OCI-LY3 (cell line): ENCODE measurements at regions not wholly inside any gene's neighbourhood (a gene's known extent, or its start where the extent isn't known, plus 50 kb on each side); places are given as distances from the start of the nearest gene placed in this dataset.

Source experiments
- H2AFZ ChIP-seq: fragments of 200-600, 300-600 bp; shearing (Covaris generic); 2 replicates; pipeline ENCODE4 v1.6.0; 2014; ENCODE audit warnings: antibody characterized with exemption, low read depth, low read length
- H3K27ac ChIP-seq: fragments of 200-600, 300-600 bp; sonication (generic); 2 replicates; pipeline ENCODE4 v1.5.1; 2014; ENCODE audit warnings: mild to moderate bottlenecking, low read length, moderate library complexity, mixed read lengths
- H3K27me3 ChIP-seq: fragments of 200-600, 300-600 bp; sonication (generic); 2 replicates; pipeline ENCODE4 v1.6.1; 2014; ENCODE audit warnings: low read depth, low read length, mixed read lengths
- H3K36me3 ChIP-seq: fragments of 200-600, 300-600 bp; sonication (generic); replicated peaks from 2 replicates; pipeline ENCODE3; 2014; ENCODE audit warnings: low read depth, low read length, mixed read lengths
- H3K4me1 ChIP-seq: fragments of 300-600, 200-600 bp; sonication (generic); 2 replicates; pipeline ENCODE4 v1.6.1; 2014; ENCODE audit warnings: low read length, mixed read lengths
- H3K4me2 ChIP-seq: fragments of 200-600, 300-600 bp; sonication (generic); 2 replicates; pipeline ENCODE4 v1.6.1; 2014; ENCODE audit warnings: low read length, mixed read lengths
- H3K4me3 ChIP-seq: fragments of 300-600, 200-600 bp; sonication (generic); 2 replicates; pipeline ENCODE4 v1.5.1; 2014; ENCODE audit warnings: antibody characterized with exemption, mild to moderate bottlenecking, low read length, moderate library complexity
- H3K79me2 ChIP-seq: fragments of 300-600, 200-600 bp; shearing (Covaris generic); 2 replicates; pipeline ENCODE4 v1.6.1; 2014; ENCODE audit warnings: mild to moderate bottlenecking, low read length, mixed read lengths
- H3K9ac ChIP-seq: fragments of 300-600, 200-600 bp; shearing (Covaris generic); 2 replicates; pipeline ENCODE4 v1.6.0; 2014; ENCODE audit warnings: mild to moderate bottlenecking, low read length, moderate library complexity
- H3K9me3 ChIP-seq: fragments of 200-600, 300-600 bp; shearing (Covaris generic); 2 replicates; pipeline ENCODE4 v1.6.1; 2014; ENCODE audit warnings: low read length, mixed read lengths; ENCODE audit not compliant: insufficient read depth
- H4K20me1 ChIP-seq: fragments of 200-600, 300-600 bp; sonication (generic); 2 replicates; pipeline ENCODE4 v1.6.1; 2016; ENCODE audit warnings: low read length, mixed read lengths; ENCODE audit not compliant: insufficient read depth
- CTCF ChIP-seq: fragments of 200-600, 300-600 bp; sonication (generic); IDR thresholded peaks from 2 replicates; pipeline ENCODE4 v1.5.1; 2014; ENCODE audit warnings: antibody characterized with exemption, low read length, low read depth
- EZH2phosphoT487 ChIP-seq: fragments of 200-600 bp; shearing (Covaris generic); IDR thresholded peaks from 2 replicates; pipeline ENCODE4 v1.6.1; 2018; ENCODE audit warnings: antibody characterized with exemption, mixed run types, low read depth

DNA sequence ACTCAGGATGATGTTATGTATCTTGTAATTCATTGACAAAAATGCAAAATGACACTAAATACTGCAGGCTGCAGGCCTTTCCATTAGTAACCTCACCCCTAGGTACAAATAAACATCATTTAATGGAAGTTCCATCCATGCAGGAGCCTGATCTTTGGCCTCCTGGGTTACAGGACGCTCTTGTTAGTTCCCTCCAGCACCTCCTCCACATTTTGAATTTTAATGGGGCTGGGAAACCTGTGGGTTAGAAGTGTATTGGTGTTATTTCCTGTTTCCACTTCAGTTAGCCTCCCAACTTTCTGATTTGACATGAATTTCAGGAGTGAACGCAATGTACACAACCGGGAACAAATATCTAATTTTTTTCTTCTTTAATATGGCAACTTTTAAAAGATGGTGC, 237.1 kb upstream of the ARGLU1 start:
- no peak for TF ChIP-seq EZH2phosphoT487
- no peak for TF ChIP-seq CTCF
- H3K9me3 ChIP-seq = no peaks in the 10 kb centered on the region
- no peak overlapping the region for H3K4me2 ChIP-seq

DNA sequence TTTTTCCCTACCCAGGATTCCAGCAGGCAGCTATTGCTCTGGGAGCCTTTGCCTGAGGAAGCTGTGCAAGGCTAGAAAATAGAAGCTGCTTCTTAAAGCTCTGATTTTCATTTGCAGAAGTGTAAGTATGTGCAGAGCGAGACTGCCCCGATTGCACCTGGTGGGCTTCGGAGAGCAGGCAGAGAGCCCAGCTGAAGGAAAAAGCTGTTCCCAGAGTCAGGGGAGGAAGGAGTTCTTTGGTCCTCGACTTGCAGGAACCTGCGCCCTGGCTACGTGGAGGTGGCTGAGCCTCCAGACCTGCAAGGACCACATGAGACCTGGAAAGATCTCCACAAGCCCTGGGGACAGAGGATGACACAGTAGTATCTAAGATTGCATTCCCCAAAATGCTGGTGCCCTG, 235.0 kb upstream of the ARGLU1 start:
- H4K20me1 ChIP-seq = no peaks in the 10 kb centered on the region
- no peaks in the 10 kb centered on the region for H3K9me3 ChIP-seq
- H3K27ac ChIP-seq = no peak overlapping the region
- no peak overlapping the region for H3K9ac ChIP-seq
- no peaks in the 10 kb centered on the region for H3K36me3 ChIP-seq
- H2AFZ ChIP-seq = no peak overlapping the region
- H3K4me1 ChIP-seq = no peaks in the 10 kb centered on the region
- no peaks in the 10 kb centered on the region for H3K27me3 ChIP-seq
- TF ChIP-seq CTCF (no peak), EZH2phosphoT487 (no peak)
- H3K4me3 ChIP-seq = no peak overlapping the region
- no peak overlapping the region for H3K4me2 ChIP-seq
- H3K79me2 ChIP-seq = no peaks in the 10 kb centered on the region

More for the DNA sequence above, 237.1 kb upstream of the ARGLU1 start:
- no peaks in the 10 kb centered on the region for H3K27me3 ChIP-seq
- H3K9ac ChIP-seq = no peak overlapping the region
- H3K4me3 ChIP-seq = no peak overlapping the region
- H4K20me1 ChIP-seq = no peaks in the 10 kb centered on the region
- no peaks in the 10 kb centered on the region for H3K79me2 ChIP-seq
- H3K27ac ChIP-seq = no peak overlapping the region
- no peaks in the 10 kb centered on the region for H3K36me3 ChIP-seq
- no peaks in the 10 kb centered on the region for H3K4me1 ChIP-seq
- H2AFZ ChIP-seq = no peak overlapping the region

- no peak overlapping the region for H3K27ac ChIP-seq
- no peaks in the 10 kb centered on the region for H3K36me3 ChIP-seq
- no peak for TF ChIP-seq EZH2phosphoT487
- no peak for TF ChIP-seq CTCF
- H3K4me2 ChIP-seq = no peak overlapping the region
- no peak overlapping the region for H2AFZ ChIP-seq
- no peak overlapping the region for H3K9ac ChIP-seq
- H3K79me2 ChIP-seq = no peaks in the 10 kb centered on the region
- peaks cover 7% of the 10 kb centered on the region for H3K4me1 ChIP-seq
- no peaks in the 10 kb centered on the region for H3K9me3 ChIP-seq
- H3K4me3 ChIP-seq = no peak overlapping the region
- no peaks in the 10 kb centered on the region for H4K20me1 ChIP-seq
- no peaks in the 10 kb centered on the region for H3K27me3 ChIP-seq
These were observed 231.9 kb upstream of the ARGLU1 start for GRCh38 chr13:106799781-106800335.

DNA sequence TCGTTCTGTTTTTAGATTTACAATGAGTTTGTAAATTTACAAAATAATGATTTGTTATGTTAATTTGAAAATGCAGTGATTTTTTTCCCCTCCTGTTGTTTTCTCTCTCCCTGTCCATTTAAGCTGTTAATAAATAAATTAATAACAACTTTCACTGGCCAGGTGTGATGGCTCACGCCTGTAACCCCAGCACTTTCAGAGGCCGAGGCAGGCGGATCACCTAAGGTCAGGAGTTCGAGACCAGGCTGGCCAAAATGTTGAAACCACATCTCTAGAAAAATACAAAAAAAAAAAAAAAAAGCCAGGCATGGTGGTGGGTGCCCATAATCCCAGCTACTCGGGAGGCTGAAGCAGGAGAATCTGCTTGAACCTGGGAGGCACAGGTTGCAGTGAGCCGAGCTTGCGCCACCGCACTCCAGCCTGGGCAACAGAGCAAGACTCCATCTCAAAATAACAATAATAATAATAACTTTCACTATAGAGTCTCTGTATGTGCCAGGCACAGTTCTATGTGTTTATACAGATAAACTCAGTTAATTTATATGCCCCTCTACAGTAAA, 229.2 kb upstream of the ARGLU1 start:
- no peak overlapping the region for H3K4me3 ChIP-seq
- no peak overlapping the region for H3K27ac ChIP-seq
- TF ChIP-seq EZH2phosphoT487 (no peak), CTCF (no peak)
- H3K36me3 ChIP-seq = no peaks in the 10 kb centered on the region
- 0 out of 2 replicates have a peak overlapping the region, but pooled peaks have one; percentile 58 for H2AFZ ChIP-seq
- no peaks in the 10 kb centered on the region for H3K27me3 ChIP-seq
- H3K9ac ChIP-seq = no peak overlapping the region
- peaks cover 7% of the 10 kb centered on the region for H3K4me1 ChIP-seq
- peak overlapping the region; percentile 13; the same call in 1 of the 2 replicates for H3K4me2 ChIP-seq
- H3K9me3 ChIP-seq = no peaks in the 10 kb centered on the region
- no peaks in the 10 kb centered on the region for H4K20me1 ChIP-seq
- no peaks in the 10 kb centered on the region for H3K79me2 ChIP-seq
